SK-N-SH (cell line): ENCODE measurements at regions not wholly inside any gene's neighbourhood (a gene's known extent, or its start where the extent isn't known, plus 50 kb on each side); places are given as distances from the start of the nearest gene placed in this dataset.

Experiments used
- ELF1 ChIP-seq: IDR thresholded peaks from 2 replicates; pipeline ENCODE4 v1.4.0; 2012
- EZH2phosphoT487 ChIP-seq: fragments of 200-600 bp; sonication (generic); IDR thresholded peaks from 2 replicates; pipeline ENCODE4 v1.6.1; 2017; ENCODE audit warnings: low read depth, mixed run types, mild to moderate bottlenecking, antibody characterized with exemption, moderate library complexity, borderline replicate concordance
- FOXJ3 ChIP-seq: sonication (generic); formaldehyde crosslinking; IDR thresholded peaks from 2 replicates; pipeline ENCODE4 v1.5.1; 2020; ENCODE audit warnings: mild to moderate bottlenecking, missing genetic modification reagents
- IRF3 ChIP-seq: fragments of 150-350 bp; IDR thresholded peaks from 2 replicates; pipeline ENCODE4 v1.6.1; 2016; ENCODE audit warnings: mild to moderate bottlenecking, low read depth, low read length
- JUND ChIP-seq: IDR thresholded peaks from 2 replicates; pipeline ENCODE4 v1.4.0; 2012
- MEF2A ChIP-seq: IDR thresholded peaks from 2 replicates; pipeline ENCODE4 v1.4.0; 2012; ENCODE audit warnings: low read depth, borderline replicate concordance
- POLR2AphosphoS5 ChIP-seq: IDR thresholded peaks from 2 replicates; pipeline ENCODE4 v1.6.1; 2012; ENCODE audit warnings: low read depth, low read length
- RAD21 ChIP-seq: IDR thresholded peaks from 2 replicates; pipeline ENCODE4 v1.6.1; 2012; ENCODE audit warnings: mild to moderate bottlenecking, low read length
- TEAD4 ChIP-seq: IDR thresholded peaks from 2 replicates; pipeline ENCODE4 v1.4.0; 2012; ENCODE audit warnings: mild to moderate bottlenecking, borderline replicate concordance; ENCODE audit not compliant: insufficient read depth
- USF2 ChIP-seq: fragments of 150-350 bp; IDR thresholded peaks from 2 replicates; pipeline ENCODE4 v1.6.1; 2017; ENCODE audit warnings: antibody characterized with exemption, low read length, low read depth, borderline replicate concordance
- TF ChIP-seq, protein P1 (sequence below): fragments of 200-600 bp; sonication (generic); IDR thresholded peaks from 2 replicates; pipeline ENCODE4 v1.6.1; 2017; ENCODE audit warnings: antibody characterized with exemption, mild to moderate bottlenecking, moderate library complexity
- TF ChIP-seq, protein P2 (sequence below): IDR thresholded peaks from 2 replicates; pipeline ENCODE4 v1.6.1; 2012; ENCODE audit warnings: mild to moderate bottlenecking, low read depth, low read length, moderate library complexity
- TF ChIP-seq, protein P3 (sequence below): IDR thresholded peaks from 2 replicates; pipeline ENCODE4 v1.4.0; 2012; ENCODE audit warnings: low read depth

GRCh38 chr18:73563345-73563744, 584.3 kb downstream of the FBXO15 start:
- TF ChIP-seq, protein P1, sequence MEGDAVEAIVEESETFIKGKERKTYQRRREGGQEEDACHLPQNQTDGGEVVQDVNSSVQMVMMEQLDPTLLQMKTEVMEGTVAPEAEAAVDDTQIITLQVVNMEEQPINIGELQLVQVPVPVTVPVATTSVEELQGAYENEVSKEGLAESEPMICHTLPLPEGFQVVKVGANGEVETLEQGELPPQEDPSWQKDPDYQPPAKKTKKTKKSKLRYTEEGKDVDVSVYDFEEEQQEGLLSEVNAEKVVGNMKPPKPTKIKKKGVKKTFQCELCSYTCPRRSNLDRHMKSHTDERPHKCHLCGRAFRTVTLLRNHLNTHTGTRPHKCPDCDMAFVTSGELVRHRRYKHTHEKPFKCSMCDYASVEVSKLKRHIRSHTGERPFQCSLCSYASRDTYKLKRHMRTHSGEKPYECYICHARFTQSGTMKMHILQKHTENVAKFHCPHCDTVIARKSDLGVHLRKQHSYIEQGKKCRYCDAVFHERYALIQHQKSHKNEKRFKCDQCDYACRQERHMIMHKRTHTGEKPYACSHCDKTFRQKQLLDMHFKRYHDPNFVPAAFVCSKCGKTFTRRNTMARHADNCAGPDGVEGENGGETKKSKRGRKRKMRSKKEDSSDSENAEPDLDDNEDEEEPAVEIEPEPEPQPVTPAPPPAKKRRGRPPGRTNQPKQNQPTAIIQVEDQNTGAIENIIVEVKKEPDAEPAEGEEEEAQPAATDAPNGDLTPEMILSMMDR, result no peak
- TF ChIP-seq, protein P2, sequence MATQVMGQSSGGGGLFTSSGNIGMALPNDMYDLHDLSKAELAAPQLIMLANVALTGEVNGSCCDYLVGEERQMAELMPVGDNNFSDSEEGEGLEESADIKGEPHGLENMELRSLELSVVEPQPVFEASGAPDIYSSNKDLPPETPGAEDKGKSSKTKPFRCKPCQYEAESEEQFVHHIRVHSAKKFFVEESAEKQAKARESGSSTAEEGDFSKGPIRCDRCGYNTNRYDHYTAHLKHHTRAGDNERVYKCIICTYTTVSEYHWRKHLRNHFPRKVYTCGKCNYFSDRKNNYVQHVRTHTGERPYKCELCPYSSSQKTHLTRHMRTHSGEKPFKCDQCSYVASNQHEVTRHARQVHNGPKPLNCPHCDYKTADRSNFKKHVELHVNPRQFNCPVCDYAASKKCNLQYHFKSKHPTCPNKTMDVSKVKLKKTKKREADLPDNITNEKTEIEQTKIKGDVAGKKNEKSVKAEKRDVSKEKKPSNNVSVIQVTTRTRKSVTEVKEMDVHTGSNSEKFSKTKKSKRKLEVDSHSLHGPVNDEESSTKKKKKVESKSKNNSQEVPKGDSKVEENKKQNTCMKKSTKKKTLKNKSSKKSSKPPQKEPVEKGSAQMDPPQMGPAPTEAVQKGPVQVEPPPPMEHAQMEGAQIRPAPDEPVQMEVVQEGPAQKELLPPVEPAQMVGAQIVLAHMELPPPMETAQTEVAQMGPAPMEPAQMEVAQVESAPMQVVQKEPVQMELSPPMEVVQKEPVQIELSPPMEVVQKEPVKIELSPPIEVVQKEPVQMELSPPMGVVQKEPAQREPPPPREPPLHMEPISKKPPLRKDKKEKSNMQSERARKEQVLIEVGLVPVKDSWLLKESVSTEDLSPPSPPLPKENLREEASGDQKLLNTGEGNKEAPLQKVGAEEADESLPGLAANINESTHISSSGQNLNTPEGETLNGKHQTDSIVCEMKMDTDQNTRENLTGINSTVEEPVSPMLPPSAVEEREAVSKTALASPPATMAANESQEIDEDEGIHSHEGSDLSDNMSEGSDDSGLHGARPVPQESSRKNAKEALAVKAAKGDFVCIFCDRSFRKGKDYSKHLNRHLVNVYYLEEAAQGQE, result no peak
- TF ChIP-seq EZH2phosphoT487 (no peak), POLR2AphosphoS5 (no peak), TEAD4 (no peak), RAD21 (no peak), IRF3 (no peak), JUND (peak; percentile 24; the same call in 1 of the 2 replicates), ELF1 (no peak), USF2 (no peak), MEF2A (no peak), FOXJ3 (no peak)
- TF ChIP-seq, protein P3, sequence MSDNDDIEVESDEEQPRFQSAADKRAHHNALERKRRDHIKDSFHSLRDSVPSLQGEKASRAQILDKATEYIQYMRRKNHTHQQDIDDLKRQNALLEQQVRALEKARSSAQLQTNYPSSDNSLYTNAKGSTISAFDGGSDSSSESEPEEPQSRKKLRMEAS, result no peak
